Body of pancreas (tissue), 4 donors: ENCODE measurements at regions not wholly inside any gene's neighbourhood (a gene's known extent, or its start where the extent isn't known, plus 50 kb on each side); places are given as distances from the start of the nearest gene placed in this dataset.

Experiments used
- POLR2A ChIP-seq, 3 donors: fragments of 450-650 bp; IDR thresholded peaks; one replicate each; pipeline ENCODE4 v1.6.1; 2016; ENCODE audit warnings: antibody characterized with exemption in 3 of 3, mild to moderate bottlenecking in 2 of 3
- TF ChIP-seq, protein P1 (sequence below), 7 experiments: fragments of 450-650 bp in 4 of 7; fragments of 200-600 bp in 3 of 7; sonication (generic) in 3 of 7; IDR thresholded peaks; one replicate each; pipeline ENCODE4 v1.5.1; 2016 to 2019; ENCODE audit warnings: antibody characterized with exemption in 7 of 7

DNA sequence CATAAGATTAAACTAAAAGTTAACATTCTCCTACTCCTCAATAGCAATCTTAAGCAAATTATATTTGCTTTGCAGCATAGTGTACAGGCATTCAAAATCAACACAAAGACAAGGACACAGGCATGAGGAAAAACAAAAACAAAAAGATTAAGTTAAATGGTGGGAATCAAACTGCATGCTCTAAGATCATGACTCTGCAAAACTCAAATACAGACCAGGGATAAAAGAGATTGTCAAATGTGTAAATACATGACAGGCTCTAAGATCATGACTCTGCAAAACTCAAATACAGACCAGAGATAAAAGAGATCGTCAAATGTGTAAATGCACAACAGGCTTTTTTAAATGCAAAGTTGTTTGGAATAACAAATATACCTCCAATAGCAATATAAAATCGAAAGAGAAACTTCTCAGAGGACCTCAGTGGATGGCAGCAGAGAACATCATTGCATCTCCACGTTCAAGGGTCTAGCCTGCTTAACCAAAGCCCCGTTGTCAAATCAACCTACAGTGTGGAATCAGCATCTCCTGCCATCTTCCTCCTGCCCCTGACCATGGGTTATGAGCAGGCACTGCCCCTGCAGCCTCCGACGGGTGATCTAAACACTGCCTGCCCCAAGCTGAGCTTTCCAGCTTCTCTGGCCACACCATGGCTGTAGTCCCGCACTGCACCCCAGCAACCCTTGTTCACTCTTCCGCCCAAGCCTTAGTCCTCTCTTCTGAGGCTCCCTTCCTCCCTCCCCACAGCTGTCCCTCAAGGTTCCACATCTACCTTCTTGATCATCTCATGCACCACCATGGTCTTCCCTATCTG lies 446.1 kb downstream of the SOX9 start:
- TF ChIP-seq, protein P1, sequence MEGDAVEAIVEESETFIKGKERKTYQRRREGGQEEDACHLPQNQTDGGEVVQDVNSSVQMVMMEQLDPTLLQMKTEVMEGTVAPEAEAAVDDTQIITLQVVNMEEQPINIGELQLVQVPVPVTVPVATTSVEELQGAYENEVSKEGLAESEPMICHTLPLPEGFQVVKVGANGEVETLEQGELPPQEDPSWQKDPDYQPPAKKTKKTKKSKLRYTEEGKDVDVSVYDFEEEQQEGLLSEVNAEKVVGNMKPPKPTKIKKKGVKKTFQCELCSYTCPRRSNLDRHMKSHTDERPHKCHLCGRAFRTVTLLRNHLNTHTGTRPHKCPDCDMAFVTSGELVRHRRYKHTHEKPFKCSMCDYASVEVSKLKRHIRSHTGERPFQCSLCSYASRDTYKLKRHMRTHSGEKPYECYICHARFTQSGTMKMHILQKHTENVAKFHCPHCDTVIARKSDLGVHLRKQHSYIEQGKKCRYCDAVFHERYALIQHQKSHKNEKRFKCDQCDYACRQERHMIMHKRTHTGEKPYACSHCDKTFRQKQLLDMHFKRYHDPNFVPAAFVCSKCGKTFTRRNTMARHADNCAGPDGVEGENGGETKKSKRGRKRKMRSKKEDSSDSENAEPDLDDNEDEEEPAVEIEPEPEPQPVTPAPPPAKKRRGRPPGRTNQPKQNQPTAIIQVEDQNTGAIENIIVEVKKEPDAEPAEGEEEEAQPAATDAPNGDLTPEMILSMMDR (IDR thresholded peaks at IDR 0.05): no peak
- no peak for TF ChIP-seq POLR2A (IDR thresholded peaks at IDR 0.05)
